ENCODE measurements at regions not wholly inside any gene's neighbourhood (a gene's known extent, or its start where the extent isn't known, plus 50 kb on each side); places are given as distances from the start of the nearest gene placed in this dataset.
A peak's percentile ranks its signal among the peaks of the same experiment; 100 is the strongest.

DNA sequence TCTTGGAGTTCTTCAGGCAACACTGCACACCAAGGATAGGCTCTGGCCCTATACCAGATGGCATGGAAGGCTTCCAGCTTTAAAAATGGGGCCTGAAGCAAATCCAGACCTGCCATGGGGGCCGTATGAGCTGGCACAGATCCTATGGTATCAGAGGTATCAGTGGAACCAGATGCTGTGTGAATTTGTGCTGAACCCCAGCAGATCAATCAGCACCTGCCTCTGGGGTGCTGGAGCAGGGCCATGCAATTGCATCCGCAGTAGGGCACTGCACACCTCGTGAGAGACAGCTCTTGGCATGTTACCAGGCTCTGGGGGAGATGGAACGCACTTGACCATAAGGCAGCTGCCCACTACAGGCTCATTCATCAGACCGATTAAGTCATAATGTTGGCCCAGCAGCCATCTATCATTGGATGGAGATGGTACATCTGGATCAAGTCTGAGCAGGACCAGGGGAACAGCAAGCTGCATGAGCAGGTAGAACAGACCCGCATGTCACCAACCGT is 221.5 kb downstream of the MYLK4 start:
- TF ChIP-seq, protein P1, sequence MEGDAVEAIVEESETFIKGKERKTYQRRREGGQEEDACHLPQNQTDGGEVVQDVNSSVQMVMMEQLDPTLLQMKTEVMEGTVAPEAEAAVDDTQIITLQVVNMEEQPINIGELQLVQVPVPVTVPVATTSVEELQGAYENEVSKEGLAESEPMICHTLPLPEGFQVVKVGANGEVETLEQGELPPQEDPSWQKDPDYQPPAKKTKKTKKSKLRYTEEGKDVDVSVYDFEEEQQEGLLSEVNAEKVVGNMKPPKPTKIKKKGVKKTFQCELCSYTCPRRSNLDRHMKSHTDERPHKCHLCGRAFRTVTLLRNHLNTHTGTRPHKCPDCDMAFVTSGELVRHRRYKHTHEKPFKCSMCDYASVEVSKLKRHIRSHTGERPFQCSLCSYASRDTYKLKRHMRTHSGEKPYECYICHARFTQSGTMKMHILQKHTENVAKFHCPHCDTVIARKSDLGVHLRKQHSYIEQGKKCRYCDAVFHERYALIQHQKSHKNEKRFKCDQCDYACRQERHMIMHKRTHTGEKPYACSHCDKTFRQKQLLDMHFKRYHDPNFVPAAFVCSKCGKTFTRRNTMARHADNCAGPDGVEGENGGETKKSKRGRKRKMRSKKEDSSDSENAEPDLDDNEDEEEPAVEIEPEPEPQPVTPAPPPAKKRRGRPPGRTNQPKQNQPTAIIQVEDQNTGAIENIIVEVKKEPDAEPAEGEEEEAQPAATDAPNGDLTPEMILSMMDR (IDR thresholded peaks at IDR 0.05; ENCODE audit: extremely low read depth, insufficient read depth, missing control alignments) = no peak
- in situ Hi-C loops (cut with MboI; ENCODE audit: low pct_unique_long_range_greater_than_20kb, low sequenced_read_pairs, unreplicated experiment) = no loop called here
- DNase-seq (ENCODE audit: low spot score) = no peak

DNA sequence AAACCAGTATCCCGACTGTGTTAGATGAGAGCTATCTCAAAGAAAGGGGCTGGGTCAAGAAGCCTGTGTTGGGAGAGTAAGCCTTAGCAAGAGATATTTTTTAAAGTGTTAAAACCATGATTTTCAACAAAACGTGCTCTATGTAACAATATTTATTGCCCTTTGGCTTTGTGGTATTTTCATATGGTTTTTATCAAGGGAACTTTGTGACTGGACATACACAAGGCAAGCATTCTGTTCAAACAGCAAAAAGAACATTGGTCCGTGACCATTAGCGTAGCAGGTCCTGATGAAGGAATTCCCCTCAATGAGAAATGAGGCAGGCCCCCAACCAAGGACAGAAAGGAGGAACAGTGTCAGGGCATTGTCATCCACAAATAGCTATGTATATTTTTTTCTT is 222.6 kb downstream of the MYLK4 start:
- TF ChIP-seq, protein P1 (IDR thresholded peaks at IDR 0.05; ENCODE audit: extremely low read depth, insufficient read depth, missing control alignments) = no peak

DNA sequence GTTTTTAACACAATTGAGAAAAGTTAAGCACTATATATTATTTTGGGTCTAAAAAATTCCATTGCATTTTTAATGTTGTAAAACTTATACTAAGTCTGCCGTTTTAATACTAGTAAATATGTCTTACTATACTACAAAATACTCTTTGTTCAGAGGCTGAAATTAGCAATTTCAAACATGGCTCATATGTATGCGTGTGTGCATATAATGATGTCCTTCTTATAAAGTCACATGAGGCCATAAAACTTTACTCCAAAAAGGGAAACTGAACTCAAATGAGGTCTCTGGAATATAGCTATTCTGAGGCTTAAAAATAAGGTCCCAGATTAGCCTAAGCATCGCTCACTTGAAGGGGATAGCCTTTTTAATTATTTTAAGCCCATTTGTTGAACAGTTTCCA is 224.0 kb downstream of the MYLK4 start:
- no peak for DNase-seq (ENCODE audit: low spot score)
- in situ Hi-C loops (cut with MboI; ENCODE audit: low pct_unique_long_range_greater_than_20kb, low sequenced_read_pairs, unreplicated experiment) = no loop called here
- TF ChIP-seq, protein P1 (IDR thresholded peaks at IDR 0.05; ENCODE audit: extremely low read depth, insufficient read depth, missing control alignments) = no peak

More for the DNA sequence above, 222.6 kb downstream of the MYLK4 start:
- DNase-seq (ENCODE audit: low spot score) = no peak
- in situ Hi-C loops (cut with MboI; ENCODE audit: low pct_unique_long_range_greater_than_20kb, low sequenced_read_pairs, unreplicated experiment) = no loop called here

DNA sequence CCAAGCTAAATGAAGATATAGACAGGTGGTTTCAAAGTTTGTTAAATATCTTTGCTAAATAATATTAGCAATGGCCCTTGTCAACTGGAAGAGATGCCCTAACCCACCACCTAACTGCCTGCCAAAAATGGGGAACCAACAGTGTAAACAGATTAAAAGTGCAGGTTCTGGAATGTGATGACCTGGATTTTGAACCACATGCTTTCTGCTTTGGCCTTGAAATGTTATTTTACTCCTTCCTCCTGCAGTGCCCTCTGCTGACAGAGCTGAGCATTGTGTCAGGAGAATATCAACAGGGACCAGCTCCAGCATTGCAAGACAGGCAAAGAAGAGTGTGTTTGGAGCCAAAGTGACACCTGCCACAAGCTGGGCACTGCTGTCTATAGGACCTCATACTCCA is 226.6 kb downstream of the MYLK4 start:
- DNase-seq (ENCODE audit: low spot score) = no peak
- TF ChIP-seq, protein P1 (IDR thresholded peaks at IDR 0.05; ENCODE audit: extremely low read depth, insufficient read depth, missing control alignments) = peak; percentile 29
- in situ Hi-C loops (cut with MboI; ENCODE audit: low pct_unique_long_range_greater_than_20kb, low sequenced_read_pairs, unreplicated experiment) = no loop called here

DNA sequence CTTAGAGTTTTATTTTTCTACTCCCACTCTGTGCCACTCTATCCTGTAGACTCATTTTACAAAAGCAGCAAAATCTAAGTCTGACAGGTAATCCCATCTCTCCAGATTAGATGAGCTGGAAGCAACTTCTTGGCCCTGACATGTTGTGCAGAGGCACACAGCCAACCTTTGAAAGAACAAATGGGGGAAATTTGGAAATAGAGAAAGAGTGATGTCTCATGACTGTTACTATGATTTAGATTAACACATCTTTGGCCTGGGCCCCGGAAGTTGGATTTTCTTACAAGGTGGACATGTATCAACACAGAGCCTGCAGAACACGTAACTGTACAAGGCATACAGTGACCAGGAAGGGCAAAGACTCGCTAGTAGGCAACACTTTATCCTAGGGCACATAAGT is 227.7 kb downstream of the MYLK4 start:
- TF ChIP-seq, protein P1 (IDR thresholded peaks at IDR 0.05; ENCODE audit: extremely low read depth, insufficient read depth, missing control alignments) = no peak
- no peak for DNase-seq (ENCODE audit: low spot score)
- in situ Hi-C loops (cut with MboI; ENCODE audit: low pct_unique_long_range_greater_than_20kb, low sequenced_read_pairs, unreplicated experiment) = no loop called here

DNA sequence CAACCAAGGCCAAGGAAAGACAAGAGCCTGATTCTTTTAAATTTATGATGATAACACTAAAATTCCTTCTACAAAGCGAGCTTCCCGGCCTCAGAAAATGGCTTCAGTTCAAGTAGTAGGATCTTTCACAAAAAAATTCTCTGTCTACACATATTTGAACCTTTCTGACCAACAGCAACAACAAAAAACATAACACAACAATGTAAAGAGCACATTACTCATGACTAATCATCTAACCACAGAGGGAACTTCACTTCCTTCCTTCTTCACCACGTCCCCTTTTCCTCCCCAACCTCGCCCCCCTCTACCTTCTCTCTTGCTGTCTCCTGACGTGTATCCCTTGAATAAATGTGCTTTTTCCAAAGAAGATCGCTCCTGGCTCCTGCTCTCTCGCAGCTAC is 228.2 kb downstream of the MYLK4 start:
- no peak for DNase-seq (ENCODE audit: low spot score)
- TF ChIP-seq, protein P1 (IDR thresholded peaks at IDR 0.05; ENCODE audit: extremely low read depth, insufficient read depth, missing control alignments) = no peak
- in situ Hi-C loops (cut with MboI; ENCODE audit: low pct_unique_long_range_greater_than_20kb, low sequenced_read_pairs, unreplicated experiment) = no loop called here
